WTC11 (cell line): ENCODE measurements at regions not wholly inside any gene's neighbourhood (a gene's known extent, or its start where the extent isn't known, plus 50 kb on each side); places are given as distances from the start of the nearest gene placed in this dataset.

Experiments
- ATAC-seq: fragments of 200-7000 bp; cut with Tn5 transposase; 2 replicates; pipeline ENCODE4 v1.10.0; 2021; ENCODE audit warnings: mild to moderate bottlenecking, moderate library complexity
- CTCF ChIA-PET: fragments of 300-600 bp; sonication (Branson Sonifier 250); formaldehyde crosslinking; loops from one replicate; lab custom pipeline; 2021; ENCODE audit warnings: antibody characterized with exemption; lab: Charles Lee
- POLR2A ChIA-PET: fragments of 350-600 bp; sonication (Branson Sonifier 250); formaldehyde crosslinking; loops from one replicate; lab custom pipeline; 2021; ENCODE audit warnings: antibody characterized with exemption; lab: Charles Lee
- DNase-seq: peaks from one replicate; pipeline ENCODE4 v3.0.0; 2021; ENCODE audit warnings: low spot score
- H3K27ac Mint-ChIP-seq: 2 replicates; pipeline ENCODE4 v1.8.0; 2021; ENCODE audit warnings: mixed read lengths
- H3K27me3 Mint-ChIP-seq: 2 replicates; pipeline ENCODE4 v1.8.0; 2021; ENCODE audit warnings: low read depth, mild to moderate bottlenecking, moderate library complexity, mixed read lengths
- H3K36me3 Mint-ChIP-seq: 2 replicates; pipeline ENCODE4 v1.8.0; 2021; ENCODE audit warnings: mixed read lengths
- H3K4me1 Mint-ChIP-seq: 2 replicates; pipeline ENCODE4 v1.8.0; 2022; ENCODE audit warnings: mixed read lengths
- H3K4me3 Mint-ChIP-seq: 2 replicates; pipeline ENCODE4 v1.8.0; 2021; ENCODE audit warnings: mild to moderate bottlenecking, moderate library complexity, mixed read lengths
- H3K9me3 Mint-ChIP-seq: 2 replicates; pipeline ENCODE4 v1.8.0; 2021; ENCODE audit warnings: mixed read lengths
- ARID4B ChIP-seq: sonication (generic); formaldehyde crosslinking; IDR thresholded peaks from 2 replicates; pipeline ENCODE4 v1.8.0; 2023; ENCODE audit warnings: missing genetic modification reagents, mild to moderate bottlenecking, borderline replicate concordance
- ATF3 ChIP-seq: sonication (generic); formaldehyde crosslinking; conservative IDR thresholded peaks from 2 replicates; pipeline ENCODE4 v1.8.1; 2022; ENCODE audit warnings: mild to moderate bottlenecking, missing genetic modification reagents
- E2F4 ChIP-seq: sonication (generic); formaldehyde crosslinking; IDR thresholded peaks from 2 replicates; pipeline ENCODE4 v1.8.1; 2022; ENCODE audit warnings: low read depth, mild to moderate bottlenecking, moderate library complexity, missing genetic modification reagents, borderline replicate concordance
- FOXP1 ChIP-seq: sonication (generic); formaldehyde crosslinking; IDR thresholded peaks from 2 replicates; pipeline ENCODE4 v1.8.0; 2022; ENCODE audit warnings: missing genetic modification reagents, mild to moderate bottlenecking, moderate library complexity, borderline replicate concordance
- GTF2I ChIP-seq: fragments of 250-450 bp; sonication (Bioruptor Pico); conservative IDR thresholded peaks from 2 replicates; pipeline ENCODE4 v1.4.0; 2021; ENCODE audit warnings: mild to moderate bottlenecking
- HMGA2 ChIP-seq: fragments of 250-450 bp; sonication (Bioruptor Pico); IDR thresholded peaks from 2 replicates; pipeline ENCODE4 v1.4.0; 2021; ENCODE audit warnings: mild to moderate bottlenecking, moderate library complexity
- IRF1 ChIP-seq: sonication (generic); formaldehyde crosslinking; IDR thresholded peaks from 2 replicates; pipeline ENCODE4 v1.8.0; 2023; ENCODE audit warnings: missing genetic modification reagents
- IRF2 ChIP-seq: sonication (generic); formaldehyde crosslinking; IDR thresholded peaks from 2 replicates; pipeline ENCODE4 v1.8.0; 2022; ENCODE audit warnings: low read depth, missing genetic modification reagents, borderline replicate concordance
- MLX ChIP-seq: sonication (generic); formaldehyde crosslinking; IDR thresholded peaks from 2 replicates; pipeline ENCODE4 v1.8.1; 2023; ENCODE audit warnings: mild to moderate bottlenecking, missing genetic modification reagents, moderate library complexity
- NR3C1 ChIP-seq: sonication (generic); formaldehyde crosslinking; conservative IDR thresholded peaks from 2 replicates; pipeline ENCODE4 v1.8.1; 2023; ENCODE audit warnings: low read depth, mild to moderate bottlenecking, missing genetic modification reagents
- TP53 ChIP-seq: sonication (generic); formaldehyde crosslinking; IDR thresholded peaks from 2 replicates; pipeline ENCODE4 v1.8.1; 2023; ENCODE audit warnings: mild to moderate bottlenecking, missing genetic modification reagents
- USF2 ChIP-seq: sonication (generic); formaldehyde crosslinking; IDR thresholded peaks from 2 replicates; pipeline ENCODE4 v1.8.1; 2023; ENCODE audit warnings: mild to moderate bottlenecking, missing genetic modification reagents, moderate library complexity
- ZNF138 ChIP-seq: sonication (generic); formaldehyde crosslinking; conservative IDR thresholded peaks from 2 replicates; pipeline ENCODE4 v1.8.1; 2022; ENCODE audit warnings: mild to moderate bottlenecking, moderate library complexity, missing genetic modification reagents
- ZNF232 ChIP-seq: sonication (generic); formaldehyde crosslinking; IDR thresholded peaks from 2 replicates; pipeline ENCODE4 v1.8.0; 2022; ENCODE audit warnings: mild to moderate bottlenecking, missing genetic modification reagents
- ZNF263 ChIP-seq: sonication (generic); formaldehyde crosslinking; IDR thresholded peaks from 2 replicates; pipeline ENCODE4 v1.8.1; 2022; ENCODE audit warnings: low read depth, mild to moderate bottlenecking, moderate library complexity, missing genetic modification reagents
- ZNF281 ChIP-seq: sonication (generic); formaldehyde crosslinking; IDR thresholded peaks from 2 replicates; pipeline ENCODE4 v1.8.0; 2023; ENCODE audit warnings: mild to moderate bottlenecking, missing genetic modification reagents
- ZNF317 ChIP-seq: sonication (generic); formaldehyde crosslinking; IDR thresholded peaks from 2 replicates; pipeline ENCODE4 v1.8.1; 2023; ENCODE audit warnings: low read depth, mild to moderate bottlenecking, moderate library complexity, missing genetic modification reagents, borderline replicate concordance
- ZNF396 ChIP-seq: fragments of 250-450 bp; sonication (Bioruptor Pico); IDR thresholded peaks from 2 replicates; pipeline ENCODE4 v1.8.0; 2021; ENCODE audit warnings: mild to moderate bottlenecking, moderate library complexity, borderline replicate concordance
- ZNF416 ChIP-seq: fragments of 250-450 bp; sonication (Bioruptor Pico); IDR thresholded peaks from 2 replicates; pipeline ENCODE4 v1.9.0; 2021; ENCODE audit warnings: mild to moderate bottlenecking, inconsistent platforms
- ZNF671 ChIP-seq: fragments of 250-450 bp; sonication (Bioruptor Pico); IDR thresholded peaks from 2 replicates; pipeline ENCODE4 v1.8.0; 2021; ENCODE audit warnings: mild to moderate bottlenecking

GRCh38 chr6:139844907-139845306 is 470.5 kb upstream of the CITED2 start (continued):
- TF ChIP-seq ZNF317 (CRISPR knock-in tag) (no peak), ZNF138 (CRISPR knock-in tag) (no peak), HMGA2 (no peak), ATF3 (CRISPR knock-in tag) (no peak)
- TF ChIP-seq, all 79 proteins: peak for 0

- Mint-ChIP-seq H3K4me3 (no peak overlapping the region), H3K36me3 (no peaks in the 10 kb centered on the region; the same call in 1 of the 2 replicates), H3K27me3 (no peaks in the 10 kb centered on the region), H3K9me3 (peaks cover 7% of the 10 kb centered on the region), H3K27ac (no peak overlapping the region), H3K4me1 (peaks cover 4% of the 10 kb centered on the region)
- POLR2A ChIA-PET: no interaction called here
- DNase-seq (no peak), ATAC-seq (no peak)
- TF ChIP-seq ZNF416 (CRISPR knock-in tag): no peak
- TF ChIP-seq USF2 (CRISPR knock-in tag): no peak
- no peak for TF ChIP-seq E2F4 (CRISPR knock-in tag)
- no peak for TF ChIP-seq ARID4B (CRISPR knock-in tag)
- TF ChIP-seq ZNF263: no peak
- CTCF ChIA-PET: no interaction called here
Measured at GRCh38 chr6:139841794-139842215, 467.4 kb upstream of the CITED2 start.

GRCh38 chr6:139839506-139840156 is 465.2 kb upstream of the CITED2 start:
- peaks cover 10% of the 10 kb centered on the region for H3K9me3 Mint-ChIP-seq
- no peak overlapping the region for H3K4me3 Mint-ChIP-seq
- POLR2A ChIA-PET: no interaction called here
- H3K36me3 Mint-ChIP-seq: no peaks in the 10 kb centered on the region; the same call in 1 of the 2 replicates
- ATAC-seq (no peak), DNase-seq (no peak)
- no peak overlapping the region for H3K27ac Mint-ChIP-seq
- H3K4me1 Mint-ChIP-seq: no peaks in the 10 kb centered on the region
- CTCF ChIA-PET: no interaction called here
- H3K27me3 Mint-ChIP-seq: no peaks in the 10 kb centered on the region
- TF ChIP-seq IRF2 (CRISPR knock-in tag) (no peak), TP53 (CRISPR knock-in tag) (no peak), IRF1 (CRISPR knock-in tag) (no peak), ZNF671 (CRISPR knock-in tag) (no peak), ZNF396 (no peak), GTF2I (CRISPR knock-in tag) (no peak), NR3C1 (CRISPR knock-in tag) (no peak), ZNF317 (CRISPR knock-in tag) (no peak), ZNF232 (no peak), ZNF281 (CRISPR knock-in tag) (no peak), MLX (CRISPR knock-in tag) (no peak), FOXP1 (CRISPR knock-in tag) (no peak), ATF3 (CRISPR knock-in tag) (no peak)
